Left ventricle myocardium inferior (tissue), 1 donor: ENCODE measurements at regions not wholly inside any gene's neighbourhood (a gene's known extent, or its start where the extent isn't known, plus 50 kb on each side); places are given as distances from the start of the nearest gene placed in this dataset.

Experiments
- DNase-seq: peaks from one replicate; pipeline ENCODE4 v3.0.0-alpha.2; 2020
- H3K27ac ChIP-seq: fragments of 200-600 bp; replicated peaks from 2 replicates; pipeline ENCODE4 v1.8.0; 2021
- H3K27me3 ChIP-seq: fragments of 200-600 bp; 2 replicates; pipeline ENCODE4 v1.8.0; 2021; ENCODE audit warnings: low read depth
- H3K36me3 ChIP-seq: fragments of 200-600 bp; 2 replicates; pipeline ENCODE4 v1.8.0; 2021
- H3K4me1 ChIP-seq: fragments of 200-600 bp; 2 replicates; pipeline ENCODE4 v1.8.0; 2021
- H3K4me3 ChIP-seq: fragments of 200-600 bp; 2 replicates; pipeline ENCODE4 v1.8.0; 2021; ENCODE audit warnings: mild to moderate bottlenecking, moderate library complexity
- H3K9me3 ChIP-seq: fragments of 200-600 bp; replicated peaks from 2 replicates; pipeline ENCODE4 v1.8.0; 2021
- CTCF ChIP-seq: fragments of 200-600 bp; IDR thresholded peaks from 2 replicates; pipeline ENCODE4 v1.8.0; 2021; ENCODE audit warnings: antibody characterized with exemption, mild to moderate bottlenecking, borderline replicate concordance
- intact Hi-C: fragments of 100-400 bp; cut with micrococcal nuclease; formaldehyde crosslinking; loops from one replicate; pipeline ENCODE4 v1.11.0; 2022
- donor health status: DM: no; HTN: yes; CAD: no; lungs with severe emphysema.

- H3K27ac ChIP-seq, result no peak overlapping the region
- H3K4me1 ChIP-seq, result no peaks in the 10 kb centered on the region
- no peaks in the 10 kb centered on the region for H3K36me3 ChIP-seq
- no peak for DNase-seq
- intact Hi-C loops, result no loop called here
- no peak for TF ChIP-seq CTCF
- no peaks in the 10 kb centered on the region for H3K9me3 ChIP-seq
- H3K27me3 ChIP-seq, result no peaks in the 10 kb centered on the region
- no peak overlapping the region for H3K4me3 ChIP-seq
Measured at GRCh38 chr11:91630916-91631673, 593.5 kb upstream of the FAT3 start.

GRCh38 chr11:91625495-91625894 lies 599.1 kb upstream of the FAT3 start:
- H3K4me1 ChIP-seq, result no peaks in the 10 kb centered on the region
- DNase-seq, result no peak
- H3K27ac ChIP-seq, result no peak overlapping the region
- no peak overlapping the region for H3K4me3 ChIP-seq
- TF ChIP-seq CTCF, result no peak
- intact Hi-C loops, result no loop called here
- H3K36me3 ChIP-seq, result no peaks in the 10 kb centered on the region
- H3K27me3 ChIP-seq, result no peaks in the 10 kb centered on the region
- no peaks in the 10 kb centered on the region for H3K9me3 ChIP-seq

- TF ChIP-seq CTCF, result no peak
- no peaks in the 10 kb centered on the region for H3K27me3 ChIP-seq
- intact Hi-C loops, result no loop called here
- H3K4me3 ChIP-seq, result no peak overlapping the region
- peaks cover 2% of the 10 kb centered on the region for H3K9me3 ChIP-seq
- no peaks in the 10 kb centered on the region for H3K4me1 ChIP-seq
- H3K27ac ChIP-seq, result no peak overlapping the region
- no peaks in the 10 kb centered on the region for H3K36me3 ChIP-seq
- DNase-seq, result no peak
Measured at GRCh38 chr11:91624021-91624420, 600.6 kb upstream of the FAT3 start.

GRCh38 chr11:91608677-91609076 lies 615.9 kb upstream of the FAT3 start:
- Histone ChIP-seq H3K27me3 (no peaks in the 10 kb centered on the region), H3K36me3 (no peaks in the 10 kb centered on the region), H3K9me3 (no peaks in the 10 kb centered on the region), H3K27ac (no peak overlapping the region), H3K4me3 (no peak overlapping the region), H3K4me1 (no peaks in the 10 kb centered on the region)
- no peak for DNase-seq
- TF ChIP-seq CTCF, result no peak
- intact Hi-C loops, result no loop called here

- H3K9me3 ChIP-seq, result peaks cover 17% of the 10 kb centered on the region
- intact Hi-C loops, result no loop called here
- no peaks in the 10 kb centered on the region for H3K27me3 ChIP-seq
- H3K36me3 ChIP-seq, result no peaks in the 10 kb centered on the region
- H3K4me1 ChIP-seq, result no peaks in the 10 kb centered on the region
- H3K4me3 ChIP-seq, result no peak overlapping the region
- no peak overlapping the region for H3K27ac ChIP-seq
- no peak for DNase-seq
- no peak for TF ChIP-seq CTCF
Measured at GRCh38 chr11:91596111-91596510, 628.5 kb upstream of the FAT3 start.

- Histone ChIP-seq H3K4me3 (no peak overlapping the region), H3K27me3 (no peaks in the 10 kb centered on the region), H3K27ac (no peak overlapping the region), H3K9me3 (peaks cover 24% of the 10 kb centered on the region), H3K4me1 (no peaks in the 10 kb centered on the region), H3K36me3 (no peaks in the 10 kb centered on the region)
- intact Hi-C loops, result no loop called here
- no peak for DNase-seq
- no peak for TF ChIP-seq CTCF
Measured at GRCh38 chr11:91591021-91591420, 633.6 kb upstream of the FAT3 start.
